Ovary (tissue), 3 donors: ENCODE measurements at regions not wholly inside any gene's neighbourhood (a gene's known extent, or its start where the extent isn't known, plus 50 kb on each side); places are given as distances from the start of the nearest gene placed in this dataset.

ENCODE experiments used
- CTCF ChIP-seq, 3 donors: fragments of 450-650 bp in 2 of 3; fragments of 200-600 bp in 1 of 3; IDR thresholded peaks; one replicate each; pipeline versions ENCODE4 v1.5.1 to v1.8.0; 2016 to 2022; ENCODE audit warnings: antibody characterized with exemption in 3 of 3, mild to moderate bottlenecking in 1 of 3
- EP300 ChIP-seq: sonication (generic); formaldehyde crosslinking; IDR thresholded peaks from one replicate; pipeline ENCODE4 v1.6.1; 2017; ENCODE audit warnings: antibody characterized with exemption
- POLR2A ChIP-seq: fragments of 450-650 bp; IDR thresholded peaks from one replicate; pipeline ENCODE4 v1.6.1; 2017; ENCODE audit warnings: antibody characterized with exemption, mild to moderate bottlenecking, moderate library complexity
- donor health status: DM: no; HTN: no; CAD: no.

- TF ChIP-seq CTCF (IDR thresholded peaks at IDR 0.05), result no peak
- TF ChIP-seq POLR2A, result no peak
- TF ChIP-seq EP300, result no peak
Measured at GRCh38 chr3:39592311-39593050, 125.0 kb downstream of the MOBP start.
